ENCODE measurements at regions not wholly inside any gene's neighbourhood (a gene's known extent, or its start where the extent isn't known, plus 50 kb on each side); places are given as distances from the start of the nearest gene placed in this dataset.
"Not testable (repeated sequence)": the region's sequence is repeated elsewhere in the genome, so short reads cannot be mapped to it uniquely, and the experiment has no call there.

GRCh38 chr7:114196517-114196916 lies 218.1 kb upstream of the FOXP2 start:
- DNase-seq, result no peak
- intact Hi-C loops (cut with DNase I), result no loop called here

GRCh38 chr7:114190387-114190786 lies 224.2 kb upstream of the FOXP2 start:
- intact Hi-C loops (cut with DNase I), result no loop called here
- no peak for DNase-seq

DNA sequence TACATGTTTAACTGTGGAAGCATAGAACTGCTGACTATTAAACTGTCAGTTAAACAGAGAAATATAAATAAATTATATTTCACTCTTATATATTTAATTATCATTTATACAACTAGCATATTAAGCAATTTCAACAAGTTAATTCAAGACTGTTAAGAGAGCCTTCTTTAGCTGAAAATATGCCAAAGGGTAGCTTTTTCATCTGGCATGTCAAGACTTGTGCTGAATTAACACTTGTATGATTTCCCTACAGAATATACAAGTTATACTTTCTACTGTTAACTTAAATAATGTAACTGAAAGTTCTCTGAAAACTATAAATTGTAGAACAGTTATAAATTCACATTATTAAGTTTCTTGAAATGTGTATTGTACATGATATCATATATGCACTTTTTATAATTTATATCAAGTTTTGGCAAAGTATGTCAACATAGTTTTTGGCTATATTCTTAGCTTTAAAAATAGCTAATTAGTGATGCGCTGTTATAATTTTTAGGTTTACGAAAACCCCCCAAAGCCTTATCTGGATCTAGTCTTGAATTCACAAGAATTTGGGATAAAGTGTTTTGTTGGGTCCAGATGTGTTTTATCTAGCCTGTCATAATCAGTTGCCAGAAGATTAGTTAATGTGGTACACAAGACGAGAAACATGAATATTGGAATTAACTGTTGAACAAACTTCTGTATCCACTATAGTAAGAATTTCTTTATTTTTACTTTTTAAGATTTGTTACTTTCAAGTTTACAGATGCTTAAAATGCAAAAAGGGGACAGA lies 231.1 kb upstream of the FOXP2 start:
- DNase-seq, result no peak
- intact Hi-C loops (cut with DNase I), result no loop called here

DNA sequence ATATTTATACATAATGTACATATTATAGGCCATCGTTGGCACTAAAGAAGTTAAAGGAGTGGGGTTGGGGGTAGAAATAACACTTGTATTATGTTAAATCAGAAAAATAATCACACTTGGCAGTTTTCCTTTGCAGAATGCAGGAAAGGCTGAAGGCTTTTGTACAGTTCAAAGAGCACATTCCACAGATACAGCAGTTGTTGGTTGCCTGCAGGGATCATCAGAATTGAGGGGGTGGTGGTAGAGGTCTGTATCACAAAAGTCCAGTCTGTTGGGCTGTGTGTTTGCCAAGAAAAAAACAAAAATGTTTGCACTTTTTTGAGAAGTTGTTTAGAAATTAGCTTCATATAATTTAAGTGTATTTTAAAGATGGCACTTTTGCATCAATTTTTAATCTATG lies 231.8 kb upstream of the FOXP2 start:
- no peak for DNase-seq
- intact Hi-C loops (cut with DNase I), result no loop called here

DNA sequence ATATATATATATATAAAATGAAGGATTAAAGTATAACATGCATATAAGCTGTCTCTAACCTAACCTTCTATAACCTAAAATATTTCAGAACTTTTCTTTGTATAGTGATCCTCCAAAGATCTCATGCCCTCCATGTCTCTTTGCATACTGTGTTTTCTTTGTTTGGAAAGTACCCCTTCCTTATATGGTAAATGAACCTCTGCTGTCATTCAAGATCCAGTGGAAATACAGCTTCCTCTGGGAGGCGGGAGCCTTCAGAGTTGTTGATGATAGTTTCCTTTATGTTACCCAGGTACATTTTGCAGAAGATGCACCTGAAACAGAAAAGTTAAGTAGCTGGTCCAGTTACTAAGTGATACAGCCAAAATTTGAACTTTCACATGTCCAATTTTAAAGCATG lies 233.3 kb upstream of the FOXP2 start:
- intact Hi-C loops (cut with DNase I), result no loop called here
- no peak for DNase-seq

GRCh38 chr7:114180556-114181266 lies 233.9 kb upstream of the FOXP2 start:
- intact Hi-C loops (cut with DNase I), result no loop called here
- DNase-seq, result no peak

DNA sequence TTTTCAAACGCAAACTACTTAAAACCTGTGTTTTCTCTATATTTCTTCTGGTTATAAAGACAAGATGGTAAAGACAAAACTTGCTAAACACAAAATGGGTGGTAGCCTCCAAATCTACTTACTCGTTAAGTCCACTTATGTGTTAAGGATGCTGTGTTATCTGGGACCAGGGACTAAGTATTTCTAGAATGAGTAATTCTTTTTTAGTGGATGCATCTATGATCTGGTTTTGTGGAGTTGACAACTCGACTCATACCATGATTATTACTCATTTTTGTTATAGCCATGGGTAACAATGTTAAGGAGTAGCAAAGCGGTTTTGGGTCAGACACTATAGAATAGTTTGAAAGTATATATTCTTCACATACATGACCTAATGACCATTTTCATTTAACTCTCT lies 239.5 kb upstream of the FOXP2 start:
- intact Hi-C loops (cut with DNase I), result no loop called here
- no peak for DNase-seq

GRCh38 chr7:114173170-114173890 lies 241.3 kb upstream of the FOXP2 start:
- DNase-seq, result no peak
- intact Hi-C loops (cut with DNase I), result no loop called here

DNA sequence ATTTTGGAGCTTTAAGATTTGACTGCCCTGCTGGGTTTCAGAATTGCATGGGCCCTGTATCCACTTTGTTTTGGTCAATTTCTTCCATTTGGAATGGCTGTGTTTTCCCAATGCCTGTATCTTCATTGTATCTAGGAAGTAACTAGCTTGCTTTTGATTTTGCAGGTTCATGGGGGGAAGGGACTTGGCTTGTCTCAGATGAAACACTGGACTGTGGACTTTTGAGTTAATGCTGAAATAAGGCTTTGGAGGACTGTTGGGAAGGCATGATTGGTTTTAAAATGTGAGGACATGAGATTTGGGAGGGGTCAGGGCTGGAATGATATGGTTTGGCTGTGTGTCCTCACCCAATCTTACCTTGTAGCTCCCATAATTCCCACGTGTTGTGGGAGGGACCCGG lies 245.2 kb upstream of the FOXP2 start:
- DNase-seq; intact Hi-C loops (cut with DNase I): not testable (repeated sequence)

DNA sequence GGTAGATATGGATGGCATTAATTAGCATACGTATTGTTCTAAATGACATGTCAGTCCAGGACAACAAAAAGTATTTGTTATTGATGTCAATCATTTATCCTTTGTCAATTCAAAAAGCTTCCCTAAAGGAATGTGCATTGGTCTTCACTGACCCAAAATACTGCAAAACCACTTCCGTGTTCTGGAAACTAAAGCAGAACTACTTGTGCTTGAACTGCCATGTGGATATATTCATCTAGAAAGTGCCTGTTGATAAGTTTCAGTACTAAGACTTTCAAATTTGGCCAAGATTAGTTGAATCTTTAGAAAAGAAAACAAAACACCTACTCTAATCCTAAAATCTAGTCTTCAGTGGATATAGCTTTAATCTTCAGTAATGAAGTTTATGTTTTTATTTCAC lies 242.1 kb upstream of the PPP1R3A start:
- no peak for DNase-seq
- intact Hi-C loops (cut with DNase I), result no loop called here

DNA sequence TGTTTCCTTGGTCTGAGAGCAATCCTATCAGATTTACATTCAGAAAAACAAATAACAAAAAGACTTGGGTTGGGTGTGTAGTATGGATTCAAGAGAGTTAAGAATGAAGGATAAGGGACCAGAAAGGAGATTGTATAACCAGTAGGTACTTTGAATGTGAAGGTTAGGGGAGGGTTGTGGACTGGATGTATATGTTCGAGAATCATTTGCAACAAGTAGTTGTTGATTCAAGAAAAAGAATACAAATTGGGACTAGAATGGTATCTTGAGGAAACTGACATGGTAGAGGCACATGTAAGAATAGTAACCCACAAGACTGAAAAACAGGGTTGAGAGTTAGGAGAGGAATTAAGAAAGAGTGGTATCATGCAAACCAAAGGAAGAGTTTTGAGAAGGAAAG lies 240.0 kb upstream of the PPP1R3A start:
- no peak for DNase-seq
- intact Hi-C loops (cut with DNase I), result no loop called here

DNA sequence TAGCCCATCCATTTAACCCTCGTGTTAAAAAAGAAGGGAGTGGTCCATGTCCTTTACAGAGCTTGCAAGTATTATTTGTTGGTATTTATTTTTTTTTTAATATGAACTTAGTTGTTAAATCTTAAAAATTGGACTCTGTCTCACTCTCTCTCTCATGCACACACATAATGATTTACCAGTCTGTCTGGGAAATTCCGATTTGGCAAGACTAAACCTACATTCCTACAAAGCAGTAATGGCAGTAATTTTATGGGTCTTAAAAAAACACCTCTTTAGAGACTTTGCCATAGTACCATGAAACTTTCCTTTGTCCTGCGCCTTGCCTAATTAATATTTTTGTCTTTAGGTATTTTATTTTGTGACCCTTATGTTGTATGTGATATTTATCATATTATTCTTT lies 239.5 kb upstream of the PPP1R3A start:
- intact Hi-C loops (cut with DNase I), result no loop called here
- DNase-seq, result no peak

- DNase-seq, result no peak
- intact Hi-C loops (cut with DNase I), result no loop called here
Measured at GRCh38 chr7:114156178-114156577, 237.4 kb upstream of the PPP1R3A start.

GRCh38 chr7:114155116-114156110 lies 236.6 kb upstream of the PPP1R3A start:
- intact Hi-C loops (cut with DNase I), result no loop called here
- no peak for DNase-seq

- intact Hi-C loops (cut with DNase I), result no loop called here
- no peak for DNase-seq
Measured at GRCh38 chr7:114153700-114154099, 234.9 kb upstream of the PPP1R3A start.

DNA sequence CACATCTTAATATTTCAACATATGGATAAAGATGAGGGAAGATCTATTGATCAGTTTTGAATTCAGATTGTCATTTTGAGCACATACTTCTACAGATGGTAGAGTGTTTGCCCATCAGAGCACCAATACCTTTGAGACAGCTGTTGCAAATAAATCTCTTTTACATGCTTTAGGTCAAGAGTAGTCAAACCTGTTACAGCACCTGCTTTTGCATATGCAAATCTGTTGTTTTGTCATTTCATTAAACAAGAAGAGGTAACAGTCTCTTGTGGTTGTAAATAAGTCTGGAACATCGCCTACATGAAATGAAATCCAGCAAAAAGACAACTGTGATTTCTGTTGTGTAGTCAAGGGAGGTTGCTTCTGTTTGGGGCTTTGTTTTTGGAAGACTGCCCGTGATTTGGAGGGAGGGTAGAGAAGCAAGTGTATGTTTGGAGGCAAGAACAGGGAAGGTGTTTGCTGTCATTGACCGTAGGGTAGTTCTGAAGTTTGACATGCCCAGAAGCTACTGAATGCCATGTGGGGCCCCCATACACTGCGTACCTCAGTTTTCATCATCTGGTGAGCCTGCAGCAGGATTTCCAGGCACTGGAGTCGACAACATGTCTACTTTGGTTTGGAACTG lies 233.6 kb upstream of the PPP1R3A start:
- no peak for DNase-seq
- intact Hi-C loops (cut with DNase I), result no loop called here

- no peak for DNase-seq
- intact Hi-C loops (cut with DNase I), result no loop called here
Measured at GRCh38 chr7:114151777-114152176, 233.0 kb upstream of the PPP1R3A start.

GRCh38 chr7:114150689-114151088 lies 231.9 kb upstream of the PPP1R3A start:
- intact Hi-C loops (cut with DNase I), result no loop called here
- no peak for DNase-seq

GRCh38 chr7:114148779-114149178 lies 230.0 kb upstream of the PPP1R3A start:
- no peak for DNase-seq
- intact Hi-C loops (cut with DNase I), result no loop called here
